WERI-Rb-1 (cell line): ENCODE measurements at regions not wholly inside any gene's neighbourhood (a gene's known extent, or its start where the extent isn't known, plus 50 kb on each side); places are given as distances from the start of the nearest gene placed in this dataset.
"Not testable (repeated sequence)": the region's sequence is repeated elsewhere in the genome, so short reads cannot be mapped to it uniquely, and the experiment has no call there.

ENCODE experiments used
- DNase-seq: peaks from one replicate; pipeline ENCODE4 v3.0.0-alpha.2; 2020
- H3K27ac ChIP-seq: fragments of 250-450 bp; sonication (Bioruptor Pico); 2 replicates; pipeline ENCODE4 v1.5.1; 2020; ENCODE audit warnings: mild to moderate bottlenecking, moderate library complexity
- H3K27me3 ChIP-seq: fragments of 250-450 bp; sonication (Bioruptor Pico); 2 replicates; pipeline ENCODE4 v1.5.1; 2021; ENCODE audit warnings: mild to moderate bottlenecking, low read depth, moderate library complexity; ENCODE audit not compliant: insufficient read depth, severe bottlenecking
- H3K36me3 ChIP-seq: fragments of 250-450 bp; sonication (Bioruptor Pico); 2 replicates; pipeline ENCODE4 v1.5.1; 2020; ENCODE audit warnings: mild to moderate bottlenecking, moderate library complexity
- H3K4me3 ChIP-seq: 2 replicates; pipeline ENCODE4 v1.5.1; 2011; ENCODE audit warnings: low read depth, mild to moderate bottlenecking, control low read depth, low read length
- H3K9me3 ChIP-seq: fragments of 250-450 bp; sonication (Bioruptor Pico); 2 replicates; pipeline ENCODE4 v1.5.1; 2021; ENCODE audit warnings: mild to moderate bottlenecking, moderate library complexity; ENCODE audit not compliant: severe bottlenecking

- not testable (repeated sequence) for H3K27ac ChIP-seq, DNase-seq, H3K9me3 ChIP-seq, H3K36me3 ChIP-seq, H3K4me3 ChIP-seq, H3K27me3 ChIP-seq
These were observed 153.0 kb upstream of the ZNF469 start for GRCh38 chr16:88229710-88230109.

- not testable (repeated sequence) for DNase-seq, H3K4me3 ChIP-seq, H3K36me3 ChIP-seq, H3K27me3 ChIP-seq, H3K27ac ChIP-seq, H3K9me3 ChIP-seq
These were observed 152.3 kb upstream of the ZNF469 start for GRCh38 chr16:88230276-88230966.

- DNase-seq, H3K27ac ChIP-seq, H3K9me3 ChIP-seq, H3K4me3 ChIP-seq, H3K27me3 ChIP-seq, H3K36me3 ChIP-seq: not testable (repeated sequence)
These were observed 151.7 kb upstream of the ZNF469 start for GRCh38 chr16:88230967-88231615.

- H3K4me3 ChIP-seq, DNase-seq, H3K36me3 ChIP-seq, H3K27ac ChIP-seq, H3K27me3 ChIP-seq, H3K9me3 ChIP-seq: not testable (repeated sequence)
These were observed 150.9 kb upstream of the ZNF469 start for GRCh38 chr16:88231839-88232238.

- H3K27ac ChIP-seq, DNase-seq, H3K27me3 ChIP-seq, H3K4me3 ChIP-seq, H3K36me3 ChIP-seq, H3K9me3 ChIP-seq: not testable (repeated sequence)
These were observed 150.1 kb upstream of the ZNF469 start for GRCh38 chr16:88232401-88233258.

GRCh38 chr16:88233621-88234420 lies 148.9 kb upstream of the ZNF469 start:
- not testable (repeated sequence) for H3K4me3 ChIP-seq, H3K27ac ChIP-seq, H3K36me3 ChIP-seq, DNase-seq, H3K27me3 ChIP-seq, H3K9me3 ChIP-seq

- DNase-seq, H3K9me3 ChIP-seq, H3K36me3 ChIP-seq, H3K4me3 ChIP-seq, H3K27me3 ChIP-seq, H3K27ac ChIP-seq: not testable (repeated sequence)
These were observed 148.1 kb upstream of the ZNF469 start for GRCh38 chr16:88234421-88235271.

GRCh38 chr16:88235691-88236090 lies 147.1 kb upstream of the ZNF469 start:
- not testable (repeated sequence) for H3K27me3 ChIP-seq, H3K9me3 ChIP-seq, H3K27ac ChIP-seq, H3K36me3 ChIP-seq, H3K4me3 ChIP-seq, DNase-seq

GRCh38 chr16:88236229-88236628 lies 146.5 kb upstream of the ZNF469 start:
- DNase-seq, H3K4me3 ChIP-seq, H3K27ac ChIP-seq, H3K9me3 ChIP-seq, H3K36me3 ChIP-seq, H3K27me3 ChIP-seq: not testable (repeated sequence)

- H3K9me3 ChIP-seq, DNase-seq, H3K4me3 ChIP-seq, H3K27me3 ChIP-seq, H3K27ac ChIP-seq, H3K36me3 ChIP-seq: not testable (repeated sequence)
These were observed 145.4 kb upstream of the ZNF469 start for GRCh38 chr16:88237314-88237713.

- H3K27me3 ChIP-seq, H3K27ac ChIP-seq, H3K4me3 ChIP-seq, H3K36me3 ChIP-seq, DNase-seq, H3K9me3 ChIP-seq: not testable (repeated sequence)
These were observed 144.9 kb upstream of the ZNF469 start for GRCh38 chr16:88237761-88238415.

- DNase-seq, H3K9me3 ChIP-seq, H3K4me3 ChIP-seq, H3K27me3 ChIP-seq, H3K36me3 ChIP-seq, H3K27ac ChIP-seq: not testable (repeated sequence)
These were observed 144.0 kb upstream of the ZNF469 start for GRCh38 chr16:88238732-88239274.

GRCh38 chr16:88240118-88240517 lies 142.6 kb upstream of the ZNF469 start:
- H3K9me3 ChIP-seq, H3K27ac ChIP-seq, H3K36me3 ChIP-seq, H3K27me3 ChIP-seq, H3K4me3 ChIP-seq, DNase-seq: not testable (repeated sequence)
